PC-9 (cell line): ENCODE measurements at regions not wholly inside any gene's neighbourhood (a gene's known extent, or its start where the extent isn't known, plus 50 kb on each side); places are given as distances from the start of the nearest gene placed in this dataset.
"Not testable (repeated sequence)": the region's sequence is repeated elsewhere in the genome, so short reads cannot be mapped to it uniquely, and the experiment has no call there.

Source experiments
- CTCF ChIP-seq: fragments of 200-600 bp; sonication (generic); conservative IDR thresholded peaks from 2 replicates; pipeline ENCODE4 v1.6.1; 2017; ENCODE audit warnings: mixed run types, antibody characterized with exemption, mild to moderate bottlenecking, moderate library complexity
- EZH2 ChIP-seq: fragments of 200-600 bp; sonication (generic); IDR thresholded peaks from 2 replicates; pipeline ENCODE4 v1.8.0; 2017; ENCODE audit warnings: antibody characterized with exemption, low read depth

DNA sequence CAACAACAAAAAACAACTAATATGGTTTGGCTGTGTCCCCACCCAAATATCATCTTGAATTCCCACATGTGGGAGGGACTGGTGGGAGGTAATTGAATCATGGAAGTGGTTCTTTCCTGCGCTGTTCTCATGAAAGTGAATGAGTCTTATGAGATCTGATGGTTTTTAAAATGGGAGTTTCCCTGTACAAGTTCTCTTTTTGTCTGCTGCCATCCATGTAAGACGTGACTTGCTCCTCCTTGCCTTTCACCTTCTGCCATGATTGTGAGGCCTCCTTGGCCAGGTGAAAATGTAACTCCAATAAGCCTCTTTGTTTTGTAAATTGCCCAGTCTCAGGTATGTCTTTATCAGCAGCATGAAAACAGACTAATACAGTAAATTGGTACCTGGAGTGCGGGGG, 183.5 kb upstream of the BANK1 start:
- TF ChIP-seq CTCF, EZH2: not testable (repeated sequence)
